IMR-90 (cell line): ENCODE measurements at regions not wholly inside any gene's neighbourhood (a gene's known extent, or its start where the extent isn't known, plus 50 kb on each side); places are given as distances from the start of the nearest gene placed in this dataset.

Experiments
- ATAC-seq: fragments of 200-7000 bp; cut with Tn5 transposase; 2 replicates; pipeline ENCODE4 v1.9.1; 2020; ENCODE audit warnings: low read depth, mild to moderate bottlenecking, moderate library complexity
- BruUV-seq: library from RNA; stranded (reverse); fragments of 400-500 nt; replicated peaks from 2 replicates; lab custom pipeline; 2021; lab: Mats Ljungman, UMichigan
- CTCF ChIA-PET: fragments of 300-600 bp; formaldehyde crosslinking; extraction: SDS; loops from one replicate; lab custom pipeline; 2021; ENCODE audit warnings: antibody characterized with exemption; lab: Yijun Ruan, JAX
- POLR2A ChIA-PET: fragments of 300-600 bp; sonication (Branson Sonifier 250); formaldehyde crosslinking; loops from one replicate; lab custom pipeline; 2022; ENCODE audit warnings: antibody characterized with exemption; ENCODE audit not compliant: unreplicated experiment; lab: Charles Lee
- DNase-seq: peaks from one replicate; pipeline ENCODE4 v3.0.0; 2013
- H2AFZ ChIP-seq: replicated peaks from 2 replicates; pipeline ENCODE3; 2013; ENCODE audit warnings: low read length, mild to moderate bottlenecking; ENCODE audit not compliant: poor library complexity
- H2AK5ac ChIP-seq: 2 replicates; pipeline ENCODE4 v1.6.1; 2013; ENCODE audit warnings: low read depth, low read length, inconsistent platforms
- H2AK9ac ChIP-seq: replicated peaks from 2 replicates; pipeline ENCODE3; 2013; ENCODE audit warnings: mild to moderate bottlenecking, low read depth, low read length, moderate library complexity; ENCODE audit not compliant: poor library complexity
- H2BK120ac ChIP-seq: 2 replicates; pipeline ENCODE4 v1.6.1; 2013; ENCODE audit warnings: low read depth, low read length, inconsistent platforms
- H2BK15ac ChIP-seq: 3 replicates; pipeline ENCODE4 v1.6.1; 2013; ENCODE audit warnings: low read depth, low read length, inconsistent platforms
- H2BK20ac ChIP-seq: 2 replicates; pipeline ENCODE4 v1.6.1; 2013; ENCODE audit warnings: low read depth, mild to moderate bottlenecking, inconsistent platforms, low read length, moderate library complexity
- H2BK5ac ChIP-seq: 2 replicates; pipeline ENCODE4 v1.6.1; 2013; ENCODE audit warnings: mild to moderate bottlenecking, low read depth, low read length, inconsistent platforms; ENCODE audit not compliant: poor library complexity, severe bottlenecking
- H3K14ac ChIP-seq: replicated peaks from 2 replicates; pipeline ENCODE4 v1.6.1; 2013; ENCODE audit warnings: low read depth, low read length, inconsistent platforms
- H3K18ac ChIP-seq: 2 replicates; pipeline ENCODE4 v1.6.1; 2013; ENCODE audit warnings: low read depth, low read length, control low read depth
- H3K23ac ChIP-seq: 2 replicates; pipeline ENCODE4 v1.6.1; 2013; ENCODE audit warnings: low read depth, low read length, inconsistent platforms
- H3K27ac ChIP-seq: 2 replicates; pipeline ENCODE4 v1.5.1; 2013; ENCODE audit warnings: mild to moderate bottlenecking, control low read depth, low read length; ENCODE audit not compliant: insufficient read depth
- H3K27me3 ChIP-seq: 2 replicates; pipeline ENCODE4 v1.6.1; 2013; ENCODE audit warnings: low read length; ENCODE audit not compliant: control insufficient read depth, insufficient read depth
- H3K36me3 ChIP-seq: 2 replicates; pipeline ENCODE4 v1.6.1; 2013; ENCODE audit warnings: low read length, mixed read lengths; ENCODE audit not compliant: control insufficient read depth, insufficient read depth
- H3K4ac ChIP-seq: 2 replicates; pipeline ENCODE4 v1.6.1; 2013; ENCODE audit warnings: low read depth, low read length, inconsistent platforms
- H3K4me1 ChIP-seq: 2 replicates; pipeline ENCODE4 v1.6.1; 2013; ENCODE audit warnings: low read length, mixed read lengths; ENCODE audit not compliant: control insufficient read depth, insufficient read depth
- H3K4me2 ChIP-seq: 2 replicates; pipeline ENCODE4 v1.6.1; 2013; ENCODE audit warnings: low read depth, mild to moderate bottlenecking, control low read depth, low read length, moderate library complexity
- H3K4me3 ChIP-seq: 2 replicates; pipeline ENCODE4 v1.5.1; 2013; ENCODE audit warnings: low read depth, mild to moderate bottlenecking, control low read depth, low read length, moderate library complexity; ENCODE audit not compliant: insufficient read depth
- H3K56ac ChIP-seq: 2 replicates; pipeline ENCODE4 v1.6.1; 2013; ENCODE audit warnings: low read length, inconsistent platforms; ENCODE audit not compliant: insufficient read depth; ENCODE audit errors: extremely low read depth
- H3K79me1 ChIP-seq, 2 experiments: 2 replicates each; pipeline ENCODE4 v1.6.1; 2013; ENCODE audit warnings: low read length in 2 of 2, inconsistent platforms in 1 of 2, low read depth in 1 of 2
- H3K9ac ChIP-seq: 2 replicates; pipeline ENCODE4 v1.6.1; 2013; ENCODE audit warnings: low read depth, low read length, control low read depth
- H3K9me1 ChIP-seq: 2 replicates; pipeline ENCODE4 v1.6.1; 2013; ENCODE audit warnings: low read length, inconsistent platforms; ENCODE audit not compliant: insufficient read depth
- H3K9me3 ChIP-seq: 2 replicates; pipeline ENCODE4 v1.6.1; 2013; ENCODE audit warnings: low read length; ENCODE audit not compliant: control insufficient read depth, insufficient read depth
- H4K20me1 ChIP-seq: 2 replicates; pipeline ENCODE4 v1.6.1; 2013; ENCODE audit warnings: low read length, inconsistent platforms; ENCODE audit not compliant: insufficient read depth
- H4K5ac ChIP-seq: 2 replicates; pipeline ENCODE4 v1.6.1; 2013; ENCODE audit warnings: mild to moderate bottlenecking, low read depth, low read length, control low read depth
- H4K8ac ChIP-seq, 2 experiments: 2 replicates each; pipeline ENCODE4 v1.6.1; 2013; ENCODE audit warnings: low read depth in 2 of 2, low read length in 2 of 2, control low read depth in 1 of 2, inconsistent platforms in 1 of 2
- H4K91ac ChIP-seq: 2 replicates; pipeline ENCODE4 v1.6.1; 2013; ENCODE audit warnings: low read depth, low read length, inconsistent platforms; ENCODE audit not compliant: insufficient read depth
- CEBPB ChIP-seq: IDR thresholded peaks from 2 replicates; pipeline ENCODE4 v1.6.1; 2012; ENCODE audit warnings: low read depth, low read length, improper control_type of control experiment
- WGBS, 2 experiments: methylation state at CpG; one replicate each; pipeline versions ENCODE4 v1.1.5 to v1.1.7; 2013; ENCODE audit warnings: missing lambda C conversion rate in 2 of 2; ENCODE audit not compliant: insufficient read length in 1 of 2; ENCODE audit errors: extremely low coverage in 2 of 2; 5-methylcytosine and 5-hydroxymethylcytosine counted together
- dilution Hi-C: fragments of 300-500 bp; cut with HindIII; formaldehyde crosslinking; loops from one replicate; pipeline ENCODE4 v1.14.3; 2018; ENCODE audit warnings: low sequenced_read_pairs; ENCODE audit not compliant: unreplicated experiment
- in situ Hi-C: fragments of 300-500 bp; cut with MboI; formaldehyde crosslinking; loops from 3 replicates; pipeline ENCODE4 v1.14.3; 2019; ENCODE audit warnings: low sequenced_read_pairs, inconsistent platforms, mixed read lengths
- intact Hi-C: fragments of 100-400 bp; cut with micrococcal nuclease; formaldehyde crosslinking; loops from 2 replicates; pipeline ENCODE4 v1.10.0; 2022

DNA sequence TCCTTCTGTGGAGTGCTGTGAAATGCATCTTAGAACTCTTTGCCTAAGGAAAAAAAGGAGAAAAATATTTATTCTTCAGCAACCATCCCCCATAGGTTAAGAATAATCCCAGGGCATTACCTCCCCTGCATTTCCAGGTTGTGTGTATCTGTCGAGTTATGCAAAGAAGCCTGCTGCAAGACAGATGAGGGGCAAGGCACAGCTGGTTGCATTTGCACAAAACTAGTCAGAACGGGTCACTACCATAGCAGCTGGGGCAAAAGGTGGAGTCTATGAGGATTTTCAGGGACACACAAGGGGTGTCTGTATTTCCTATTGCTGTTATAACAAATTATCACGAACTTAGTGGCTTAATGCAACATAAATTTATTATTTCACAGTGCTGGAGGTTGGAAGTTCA is 443.4 kb upstream of the C1orf87 start:
- Histone ChIP-seq H3K56ac (no peak overlapping the region), H4K20me1 (no peaks in the 10 kb centered on the region), H3K9me3 (peaks cover 2% of the 10 kb centered on the region; the same call in 1 of the 2 replicates), H2BK20ac (no peak overlapping the region), H3K27ac (no peak overlapping the region), H2AK9ac (no peak overlapping the region), H3K18ac (no peak overlapping the region), H3K4me3 (no peak overlapping the region), H3K4ac (no peak overlapping the region), H2BK15ac (no peak overlapping the region), H3K4me2 (no peak overlapping the region), H4K5ac (no peak overlapping the region), H2AFZ (no peak overlapping the region), H3K9ac (no peak overlapping the region), H4K8ac (no peak overlapping the region), H3K14ac (no peak overlapping the region), H3K23ac (no peak overlapping the region), H3K36me3 (no peaks in the 10 kb centered on the region), H3K79me1 (no peaks in the 10 kb centered on the region), H2BK120ac (no peak overlapping the region), H4K91ac (no peak overlapping the region), H2BK5ac (no peak overlapping the region), H3K27me3 (no peaks in the 10 kb centered on the region), H3K9me1 (no peaks in the 10 kb centered on the region), H3K4me1 (no peaks in the 10 kb centered on the region), H2AK5ac (no peak overlapping the region)
- ChIA-PET POLR2A (no interaction called here), CTCF (no interaction called here)
- in situ Hi-C loops = no loop called here
- dilution Hi-C loops = no loop called here
- DNase-seq = no peak
- no peak for TF ChIP-seq CEBPB
- WGBS, 2 experiments = no CpG with 5 or more reads among the region's 3 CpGs
- BruUV-seq = no TSS peak
- intact Hi-C loops = no loop called here
- no peak for ATAC-seq
